Muscle of arm (tissue), 1 donor: ENCODE measurements at regions not wholly inside any gene's neighbourhood (a gene's known extent, or its start where the extent isn't known, plus 50 kb on each side); places are given as distances from the start of the nearest gene placed in this dataset.

ENCODE experiments used
- DNase-seq: peaks from one replicate; pipeline ENCODE4 v3.0.0-alpha.2; 2013

DNA sequence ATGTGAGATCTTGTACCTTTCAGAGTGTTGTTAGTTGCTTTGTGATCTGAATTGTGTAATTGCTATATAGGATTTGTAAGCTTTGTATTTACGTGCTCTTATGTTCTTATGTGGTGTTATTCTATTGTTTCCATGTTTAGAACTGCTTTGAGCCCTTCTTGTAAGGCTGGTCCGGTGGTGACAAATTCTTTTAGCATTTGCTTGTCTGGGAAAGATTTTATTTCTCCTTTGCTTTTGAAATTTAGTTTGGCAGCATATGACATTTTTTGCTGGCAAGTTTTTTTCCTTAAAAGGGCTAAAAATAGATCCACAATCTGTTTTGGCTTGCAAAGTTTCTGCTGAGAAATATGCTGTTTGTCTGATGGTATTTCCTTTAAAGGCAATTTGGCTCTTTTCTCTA, 1089.2 kb upstream of the PCDH9 start:
- DNase-seq: no peak

- peak; percentile 2 for DNase-seq
Observed at GRCh38 chr13:68304286-68304893, 1074.3 kb upstream of the PCDH9 start.

DNA sequence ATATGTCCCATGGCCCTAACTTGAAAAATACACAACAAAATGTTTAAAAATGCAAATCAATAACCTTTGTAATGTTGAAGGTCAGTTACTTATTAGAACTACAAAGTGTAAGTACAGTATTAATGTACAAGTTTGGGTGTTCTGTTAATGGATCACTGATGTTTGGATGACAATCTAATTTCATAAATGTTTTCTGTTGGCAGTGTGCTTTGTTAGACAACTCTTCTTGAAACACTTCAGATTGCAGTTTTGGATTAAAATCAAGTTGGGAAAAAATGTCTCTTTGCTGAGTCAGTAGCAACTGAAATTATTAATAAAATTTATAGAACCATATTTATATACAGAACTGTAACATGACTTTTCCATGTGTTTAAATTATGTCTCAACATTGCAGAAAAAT, 1063.5 kb upstream of the PCDH9 start:
- no peak for DNase-seq

DNA sequence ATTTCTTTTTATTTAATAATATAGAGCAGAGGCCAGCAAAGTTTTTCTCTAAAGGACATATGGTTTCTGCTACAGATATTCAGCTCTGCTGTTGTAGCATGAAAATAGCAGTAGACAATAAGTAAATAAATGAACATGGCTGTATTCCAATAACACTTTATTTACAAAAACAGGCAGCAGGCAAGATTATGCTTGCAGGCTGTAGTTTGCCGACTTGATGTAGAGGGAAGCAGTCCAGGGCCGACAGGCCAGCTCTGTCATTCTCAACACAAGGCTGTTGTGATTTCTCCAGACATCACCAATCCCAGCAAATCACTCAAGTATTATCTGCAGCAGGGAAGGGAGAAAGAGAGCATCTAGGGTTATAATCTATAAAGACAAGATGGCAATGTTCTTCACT, 1062.5 kb upstream of the PCDH9 start:
- DNase-seq: no peak

- no peak for DNase-seq
Observed at GRCh38 chr13:68291595-68291994, 1061.5 kb upstream of the PCDH9 start.

GRCh38 chr13:68275758-68276157, 1045.6 kb upstream of the PCDH9 start:
- DNase-seq: no peak

GRCh38 chr13:68272652-68273051, 1042.5 kb upstream of the PCDH9 start:
- no peak for DNase-seq

DNA sequence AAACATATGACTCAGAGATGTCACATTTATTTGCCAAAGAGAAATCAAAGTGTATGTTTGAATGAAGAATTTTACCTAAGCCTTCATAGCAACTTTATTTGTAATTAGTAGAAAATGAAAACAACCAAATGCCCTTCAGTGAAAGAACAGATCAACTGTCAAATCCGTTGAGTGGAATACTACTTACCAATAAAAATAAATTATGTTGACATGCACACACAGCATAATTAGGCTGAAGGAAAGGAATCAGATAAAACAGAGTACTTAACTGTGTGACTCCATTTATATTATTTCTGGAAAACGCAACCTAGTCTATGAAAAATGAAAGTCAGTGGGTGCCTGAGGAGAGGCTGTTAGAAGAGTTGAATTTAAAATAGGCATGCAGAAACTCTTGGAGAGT, 1034.6 kb upstream of the PCDH9 start:
- no peak for DNase-seq

- no peak for DNase-seq
Observed at GRCh38 chr13:68261105-68261504, 1031.0 kb upstream of the PCDH9 start.

- DNase-seq: no peak
Observed at GRCh38 chr13:68257111-68257842, 1027.1 kb upstream of the PCDH9 start.

DNA sequence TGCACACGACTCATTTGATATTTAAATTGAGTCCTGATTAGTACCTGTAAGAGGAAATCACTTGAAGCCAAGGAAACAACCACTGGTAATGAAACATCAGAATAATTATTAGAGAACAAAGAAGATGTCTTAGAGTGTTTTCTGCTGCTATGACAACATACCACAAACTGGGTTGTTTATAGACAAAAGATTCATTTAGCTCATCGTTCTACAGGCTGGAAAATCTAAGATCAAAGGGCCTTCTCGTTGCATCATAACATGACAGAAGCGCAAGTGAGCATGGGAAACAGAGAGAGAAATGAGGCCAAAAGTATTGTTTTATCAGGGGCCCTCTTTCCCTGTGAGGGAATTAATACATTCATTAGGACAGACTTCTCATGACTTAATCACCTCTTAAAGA, 1024.0 kb upstream of the PCDH9 start:
- DNase-seq: no peak

- DNase-seq: peak; percentile 65
Observed at GRCh38 chr13:68234274-68234673, 1004.1 kb upstream of the PCDH9 start.

- DNase-seq: no peak
Observed at GRCh38 chr13:68232351-68233130, 1002.4 kb upstream of the PCDH9 start.

DNA sequence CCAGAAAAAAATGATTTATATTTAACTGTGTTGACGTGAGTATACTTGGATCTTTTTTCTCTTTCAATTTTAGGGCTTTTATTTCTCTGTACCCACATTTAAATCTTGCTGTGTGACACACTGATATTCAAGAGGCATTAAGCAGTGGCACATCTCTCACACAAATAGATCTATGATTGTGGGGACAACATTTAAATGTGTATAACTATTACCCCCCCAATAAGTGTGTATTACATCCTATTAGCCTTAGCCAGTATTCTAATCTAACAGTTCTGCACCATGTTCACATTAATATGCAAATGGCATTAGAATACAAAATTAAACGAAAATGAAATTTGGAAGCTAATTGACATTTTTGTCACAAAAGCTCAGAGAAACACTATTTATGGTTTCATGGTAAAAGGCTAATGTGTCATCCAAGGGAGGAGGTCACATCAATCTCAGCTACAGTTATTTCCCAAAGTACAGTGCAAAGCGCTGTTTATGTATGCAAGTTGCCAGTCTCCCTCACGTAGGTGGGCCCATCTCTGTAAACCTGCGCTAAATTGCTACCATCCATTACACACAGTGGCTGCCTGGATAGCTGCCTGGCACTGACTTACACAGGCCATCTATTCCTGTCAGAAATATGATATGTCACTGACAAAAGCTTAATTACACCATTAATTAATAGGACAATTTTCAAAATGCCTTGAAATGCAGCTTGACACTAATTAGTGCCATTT, 984.7 kb upstream of the PCDH9 start:
- DNase-seq: no peak

GRCh38 chr13:68199271-68199670, 969.1 kb upstream of the PCDH9 start:
- no peak for DNase-seq

GRCh38 chr13:68190818-68191217, 960.7 kb upstream of the PCDH9 start:
- DNase-seq: no peak

GRCh38 chr13:68185444-68186141, 955.5 kb upstream of the PCDH9 start:
- peak; percentile 36 for DNase-seq

DNA sequence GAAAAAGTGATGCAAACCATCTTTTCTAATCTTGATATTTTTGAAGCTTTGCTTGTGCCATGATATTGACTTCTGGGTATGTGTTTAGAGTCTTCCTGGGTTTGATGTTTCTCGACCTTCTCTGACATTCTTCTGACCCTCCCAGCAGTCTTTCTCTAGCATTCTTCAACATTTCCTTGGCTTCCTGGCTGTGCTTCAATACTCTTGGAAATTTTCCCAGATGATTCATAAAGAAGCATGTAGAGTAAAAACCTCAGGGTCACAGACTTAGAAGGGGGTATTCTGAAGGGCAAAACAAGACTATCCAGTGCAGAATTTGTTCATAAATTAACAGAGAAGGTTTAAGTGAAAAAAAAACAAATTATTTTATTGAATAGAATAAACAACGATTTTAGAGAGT, 946.3 kb upstream of the PCDH9 start:
- DNase-seq: peak; percentile 45

- no peak for DNase-seq
Observed at GRCh38 chr13:68174893-68175292, 944.8 kb upstream of the PCDH9 start.

- no peak for DNase-seq
Observed at GRCh38 chr13:68173111-68173510, 943.0 kb upstream of the PCDH9 start.

GRCh38 chr13:68170961-68171360, 940.8 kb upstream of the PCDH9 start:
- no peak for DNase-seq

DNA sequence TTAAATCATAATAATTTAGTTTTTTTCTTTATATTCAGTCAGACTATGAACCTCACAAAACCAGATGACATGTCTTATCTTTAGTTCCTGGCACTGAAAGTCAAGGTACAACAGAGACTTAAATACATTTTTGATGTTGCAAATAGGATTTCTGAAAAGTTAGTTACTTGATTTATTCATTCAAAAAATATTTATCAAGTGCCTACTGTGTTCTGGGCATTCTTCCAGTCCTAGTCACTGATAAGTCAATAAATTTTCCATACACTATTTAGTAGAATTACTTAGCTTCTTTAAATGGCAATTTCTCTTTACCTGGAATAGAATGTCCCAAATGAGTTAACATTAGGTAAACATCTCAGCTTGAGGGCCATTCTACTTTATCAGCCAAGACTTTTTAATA, 938.3 kb upstream of the PCDH9 start:
- no peak for DNase-seq
